OCI-LY1 (cell line): ENCODE measurements at regions not wholly inside any gene's neighbourhood (a gene's known extent, or its start where the extent isn't known, plus 50 kb on each side); places are given as distances from the start of the nearest gene placed in this dataset.

Source experiments
- H2AFZ ChIP-seq: fragments of 200-600 bp; sonication (generic), shearing (Covaris generic); 2 replicates; pipeline ENCODE4 v1.6.0; 2014; ENCODE audit warnings: antibody characterized with exemption, mild to moderate bottlenecking, low read length
- H3F3A ChIP-seq: fragments of 200-600 bp; sonication (generic), shearing (Covaris generic); 2 replicates; pipeline ENCODE4 v1.6.0; 2014; ENCODE audit warnings: mild to moderate bottlenecking, antibody characterized with exemption, low read length, moderate library complexity; ENCODE audit not compliant: insufficient read depth
- H3K27ac ChIP-seq: fragments of 200-600 bp; sonication (generic); 2 replicates; pipeline ENCODE4 v1.5.1; 2014; ENCODE audit warnings: low read length, mixed run types, mild to moderate bottlenecking, low read depth; ENCODE audit not compliant: poor library complexity, severe bottlenecking
- H3K27me3 ChIP-seq: fragments of 200-600 bp; sonication (generic); 2 replicates; pipeline ENCODE4 v1.6.0; 2014; ENCODE audit warnings: antibody characterized with exemption, mild to moderate bottlenecking, low read length, moderate library complexity; ENCODE audit not compliant: insufficient read depth
- H3K36me3 ChIP-seq: fragments of 200-600 bp; sonication (generic); 2 replicates; pipeline ENCODE4 v1.6.1; 2014; ENCODE audit warnings: mild to moderate bottlenecking, antibody characterized with exemption, low read length, moderate library complexity, mixed read lengths; ENCODE audit not compliant: insufficient read depth
- H3K4me1 ChIP-seq: fragments of 200-600 bp; sonication (generic); 2 replicates; pipeline ENCODE4 v1.5.1; 2014; ENCODE audit warnings: mild to moderate bottlenecking, low read length, moderate library complexity; ENCODE audit not compliant: insufficient read depth, severe bottlenecking
- H3K4me2 ChIP-seq: fragments of 200-600 bp; sonication (generic), shearing (Covaris generic); 2 replicates; pipeline ENCODE4 v1.6.1; 2014; ENCODE audit warnings: low read length
- H3K4me3 ChIP-seq: fragments of 200-600 bp; sonication (generic); 2 replicates; pipeline ENCODE4 v1.5.1; 2014; ENCODE audit warnings: low read length, low read depth, mild to moderate bottlenecking, mixed read lengths; ENCODE audit not compliant: poor library complexity, severe bottlenecking
- H3K79me2 ChIP-seq: fragments of 200-600 bp; shearing (Covaris generic); 2 replicates; pipeline ENCODE4 v1.6.1; 2016; ENCODE audit warnings: mixed run types, low read length, mixed read lengths; ENCODE audit not compliant: insufficient read depth
- H3K9ac ChIP-seq: fragments of 200-600 bp; sonication (generic), shearing (Covaris generic); 2 replicates; pipeline ENCODE4 v1.6.1; 2014; ENCODE audit warnings: mild to moderate bottlenecking, low read length, mixed read lengths
- H3K9me2 ChIP-seq: fragments of 200-600 bp; sonication (generic), shearing (Covaris generic); 2 replicates; pipeline ENCODE4 v1.6.1; 2014; ENCODE audit warnings: low read depth, mild to moderate bottlenecking, low read length, mixed read lengths
- H3K9me3 ChIP-seq: fragments of 200-600 bp; shearing (Covaris generic); 2 replicates; pipeline ENCODE4 v1.6.1; 2014; ENCODE audit warnings: low read length, mixed read lengths
- H4K20me1 ChIP-seq: fragments of 200-600 bp; sonication (generic), shearing (Covaris generic); 2 replicates; pipeline ENCODE4 v1.6.0; 2016; ENCODE audit warnings: mild to moderate bottlenecking, low read length; ENCODE audit not compliant: insufficient read depth
- EZH2 ChIP-seq: fragments of 200-600 bp; sonication (generic), shearing (Covaris generic); IDR thresholded peaks from 2 replicates; pipeline ENCODE4 v1.8.0; 2017; ENCODE audit warnings: borderline replicate concordance, mixed run types, mild to moderate bottlenecking, antibody characterized with exemption, low read length, moderate library complexity, mixed read lengths
- TF ChIP-seq, protein P1 (sequence below): fragments of 200-600 bp; sonication (generic), shearing (Covaris generic); IDR thresholded peaks from 2 replicates; pipeline ENCODE4 v1.5.1; 2017; ENCODE audit warnings: mild to moderate bottlenecking, antibody characterized with exemption, low read length, moderate library complexity, mixed read lengths

DNA sequence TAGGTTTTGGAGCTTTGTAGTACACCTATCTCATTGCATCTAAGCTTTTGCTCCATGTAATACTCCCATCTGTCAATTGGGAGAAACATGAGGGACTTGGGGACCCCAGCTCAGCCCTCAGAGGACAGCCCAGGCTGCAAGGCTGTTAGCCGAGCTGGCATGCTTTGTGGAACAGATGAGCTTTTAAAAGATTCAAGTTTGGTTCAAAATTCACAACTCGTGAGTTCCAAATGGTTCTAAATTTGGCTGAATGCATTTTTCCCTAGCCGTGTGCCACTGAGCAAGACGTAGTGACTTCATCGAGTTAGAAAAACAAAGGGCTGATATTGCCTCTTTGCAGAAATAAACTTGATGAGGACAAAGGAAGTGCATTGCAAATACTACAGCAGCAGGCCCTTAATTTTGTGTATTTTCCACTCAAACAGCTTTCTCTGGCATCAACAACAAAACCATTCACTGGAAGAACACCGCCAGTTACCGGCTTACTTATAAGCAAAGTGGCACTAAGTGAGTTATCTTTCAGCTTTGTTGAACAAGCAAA, 165.0 kb upstream of the HS3ST1 start:
- Histone ChIP-seq H3K9me3 (no peaks in the 10 kb centered on the region), H3K27ac (no peak overlapping the region), H3K9ac (no peak overlapping the region), H3K9me2 (no peaks in the 10 kb centered on the region), H3K4me2 (no peak overlapping the region), H3K4me1 (no peaks in the 10 kb centered on the region), H3K79me2 (no peaks in the 10 kb centered on the region), H4K20me1 (no peaks in the 10 kb centered on the region), H3K27me3 (no peaks in the 10 kb centered on the region), H3F3A (no peaks in the 10 kb centered on the region), H3K36me3 (no peaks in the 10 kb centered on the region), H2AFZ (no peak overlapping the region), H3K4me3 (no peak overlapping the region)
- TF ChIP-seq, protein P1, sequence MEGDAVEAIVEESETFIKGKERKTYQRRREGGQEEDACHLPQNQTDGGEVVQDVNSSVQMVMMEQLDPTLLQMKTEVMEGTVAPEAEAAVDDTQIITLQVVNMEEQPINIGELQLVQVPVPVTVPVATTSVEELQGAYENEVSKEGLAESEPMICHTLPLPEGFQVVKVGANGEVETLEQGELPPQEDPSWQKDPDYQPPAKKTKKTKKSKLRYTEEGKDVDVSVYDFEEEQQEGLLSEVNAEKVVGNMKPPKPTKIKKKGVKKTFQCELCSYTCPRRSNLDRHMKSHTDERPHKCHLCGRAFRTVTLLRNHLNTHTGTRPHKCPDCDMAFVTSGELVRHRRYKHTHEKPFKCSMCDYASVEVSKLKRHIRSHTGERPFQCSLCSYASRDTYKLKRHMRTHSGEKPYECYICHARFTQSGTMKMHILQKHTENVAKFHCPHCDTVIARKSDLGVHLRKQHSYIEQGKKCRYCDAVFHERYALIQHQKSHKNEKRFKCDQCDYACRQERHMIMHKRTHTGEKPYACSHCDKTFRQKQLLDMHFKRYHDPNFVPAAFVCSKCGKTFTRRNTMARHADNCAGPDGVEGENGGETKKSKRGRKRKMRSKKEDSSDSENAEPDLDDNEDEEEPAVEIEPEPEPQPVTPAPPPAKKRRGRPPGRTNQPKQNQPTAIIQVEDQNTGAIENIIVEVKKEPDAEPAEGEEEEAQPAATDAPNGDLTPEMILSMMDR = no peak
- TF ChIP-seq EZH2 = no peak

- no peaks in the 10 kb centered on the region for H3K36me3 ChIP-seq
- no peak overlapping the region for H2AFZ ChIP-seq
- H4K20me1 ChIP-seq = no peaks in the 10 kb centered on the region
- H3K4me3 ChIP-seq = no peak overlapping the region
- H3K4me1 ChIP-seq = no peaks in the 10 kb centered on the region
- no peaks in the 10 kb centered on the region for H3F3A ChIP-seq
- no peaks in the 10 kb centered on the region for H3K79me2 ChIP-seq
- no peak overlapping the region for H3K27ac ChIP-seq
- H3K27me3 ChIP-seq = no peaks in the 10 kb centered on the region
- no peak overlapping the region for H3K9ac ChIP-seq
- no peak for TF ChIP-seq EZH2
- TF ChIP-seq, protein P1 = no peak
- no peaks in the 10 kb centered on the region for H3K9me3 ChIP-seq
- H3K4me2 ChIP-seq = no peak overlapping the region
- no peaks in the 10 kb centered on the region for H3K9me2 ChIP-seq
Observed at GRCh38 chr4:11592276-11592675, 163.6 kb upstream of the HS3ST1 start.

DNA sequence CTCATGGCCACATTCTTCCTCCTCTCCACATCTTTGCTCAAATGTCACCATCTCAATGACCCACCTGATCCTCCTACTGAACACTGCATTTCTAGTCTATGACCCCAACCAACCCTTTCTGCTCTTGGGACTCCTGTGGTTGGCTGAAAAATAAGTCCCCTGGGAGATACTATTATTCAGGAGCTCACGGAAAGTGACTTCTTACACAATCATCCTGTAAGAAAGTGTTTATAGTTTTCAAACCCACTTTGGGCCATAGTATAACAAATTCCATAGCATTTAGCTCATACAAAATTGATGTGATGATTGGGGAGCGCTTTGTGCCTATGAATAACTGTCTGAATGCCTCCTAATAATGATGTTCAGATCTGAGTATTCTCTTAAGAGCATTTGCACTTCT, 161.4 kb upstream of the HS3ST1 start:
- H3K27ac ChIP-seq = no peak overlapping the region
- H3K9ac ChIP-seq = no peak overlapping the region
- H3K36me3 ChIP-seq = no peaks in the 10 kb centered on the region
- no peaks in the 10 kb centered on the region for H3F3A ChIP-seq
- no peak overlapping the region for H2AFZ ChIP-seq
- no peaks in the 10 kb centered on the region for H3K9me2 ChIP-seq
- H3K9me3 ChIP-seq = no peaks in the 10 kb centered on the region
- no peak overlapping the region for H3K4me2 ChIP-seq
- TF ChIP-seq EZH2 = no peak
- TF ChIP-seq, protein P1 = no peak
- H4K20me1 ChIP-seq = no peaks in the 10 kb centered on the region
- no peaks in the 10 kb centered on the region for H3K79me2 ChIP-seq
- H3K27me3 ChIP-seq = no peaks in the 10 kb centered on the region
- H3K4me1 ChIP-seq = no peaks in the 10 kb centered on the region
- H3K4me3 ChIP-seq = no peak overlapping the region
